ENCODE measurements at regions not wholly inside any gene's neighbourhood (a gene's known extent, or its start where the extent isn't known, plus 50 kb on each side); places are given as distances from the start of the nearest gene placed in this dataset.

GRCh38 chr6:104305206-104305605, 554.5 kb downstream of the HACE1 start:
- ATAC-seq, result no peak
- Histone ChIP-seq H3K36me3 (ENCODE audit: control insufficient read depth, insufficient read depth, low read length) (no peaks in the 10 kb centered on the region), H3K4me3 (no peak overlapping the region), H3K27ac (ENCODE audit: extremely low read depth, low read depth, low read length) (no peak overlapping the region), H3K79me2 (ENCODE audit: control insufficient read depth, insufficient read depth, low read length) (no peaks in the 10 kb centered on the region), H3K9me3 (replicated peaks; ENCODE audit: control insufficient read depth, insufficient read depth, low read depth, low read length) (no peaks in the 10 kb centered on the region; the same call in 1 of the 2 replicates), H3K9ac (ENCODE audit: insufficient read depth in 1 of 2, low read depth in 2 of 2, low read length in 2 of 2) (no peak overlapping the region), H3K4me1 (replicated peaks in 1 of 2; ENCODE audit: control insufficient read depth in 2 of 2, insufficient read depth in 2 of 2, low read length in 2 of 2) (no peaks in the 10 kb centered on the region), H3K27me3 (ENCODE audit: control insufficient read depth in 2 of 2, insufficient read depth in 2 of 2, low read length in 2 of 2) (no peaks in the 10 kb centered on the region), H3K4me2 (ENCODE audit: insufficient read depth, low read length) (no peak overlapping the region), H3K9me1 (ENCODE audit: control insufficient read depth, insufficient read depth, low read length) (no peaks in the 10 kb centered on the region), H2AFZ (ENCODE audit: low read depth, low read length) (no peak overlapping the region), H4K20me1 (replicated peaks; ENCODE audit: control insufficient read depth, insufficient read depth, low read length) (no peaks in the 10 kb centered on the region)
- intact Hi-C loops (cut with micrococcal nuclease) (no loop called here), in situ Hi-C loops (cut with MboI) (no loop called here)
- no peak for DNase-seq (ENCODE audit: extremely low read depth in 1 of 4, low spot score in 3 of 4)
- ChIA-PET POLR2A (no interaction called here), CTCF (ENCODE audit: low intra/inter-chr PET ratio) (no interaction called here)
- TF ChIP-seq FOSL1 (tag; conservative IDR thresholded peaks at IDR 0.05) (no peak), WHSC1 (IDR thresholded peaks at IDR 0.05; ENCODE audit: low read length) (no peak), STAT5A (IDR thresholded peaks at IDR 0.05; ENCODE audit: borderline replicate concordance, low read length) (no peak), CREB5 (CRISPR knock-in tag; IDR thresholded peaks at IDR 0.05) (no peak)
- no TSS peak for BruUV-seq (replicated peaks)
- WGBS (ENCODE audit: insufficient coverage, low coverage, missing lambda C conversion rate), result 2% methylated on average over 5 of the region's 5 CpGs
- FAIRE-seq, result no peak

GRCh38 chr6:104301951-104302350, 557.8 kb downstream of the HACE1 start:
- Histone ChIP-seq H3K9ac (ENCODE audit: insufficient read depth in 1 of 2, low read depth in 2 of 2, low read length in 2 of 2) (no peak overlapping the region), H3K4me1 (replicated peaks in 1 of 2; ENCODE audit: control insufficient read depth in 2 of 2, insufficient read depth in 2 of 2, low read length in 2 of 2) (no peaks in the 10 kb centered on the region), H3K9me1 (ENCODE audit: control insufficient read depth, insufficient read depth, low read length) (no peaks in the 10 kb centered on the region), H3K4me2 (ENCODE audit: insufficient read depth, low read length) (no peak overlapping the region), H3K9me3 (replicated peaks; ENCODE audit: control insufficient read depth, insufficient read depth, low read depth, low read length) (no peaks in the 10 kb centered on the region; the same call in 1 of the 2 replicates), H3K27ac (ENCODE audit: extremely low read depth, low read depth, low read length) (no peak overlapping the region), H3K79me2 (ENCODE audit: control insufficient read depth, insufficient read depth, low read length) (no peaks in the 10 kb centered on the region), H3K27me3 (ENCODE audit: control insufficient read depth in 2 of 2, insufficient read depth in 2 of 2, low read length in 2 of 2) (no peaks in the 10 kb centered on the region), H3K4me3 (no peak overlapping the region), H4K20me1 (replicated peaks; ENCODE audit: control insufficient read depth, insufficient read depth, low read length) (no peaks in the 10 kb centered on the region), H3K36me3 (ENCODE audit: control insufficient read depth, insufficient read depth, low read length) (no peaks in the 10 kb centered on the region), H2AFZ (ENCODE audit: low read depth, low read length) (no peak overlapping the region)
- intact Hi-C loops (cut with micrococcal nuclease) (no loop called here), in situ Hi-C loops (cut with MboI) (no loop called here)
- ATAC-seq, result peak; percentile 49; the same call in 2 of the 3 replicates
- TF ChIP-seq PTBP1 (IDR thresholded peaks at IDR 0.05; ENCODE audit: low read depth, low read length) (no peak), NR0B1 (IDR thresholded peaks at IDR 0.05; ENCODE audit: partially characterized antibody) (no peak), ARNT (IDR thresholded peaks at IDR 0.05) (no peak), ZNF57 (CRISPR knock-in tag; IDR thresholded peaks at IDR 0.05) (no peak)
- WGBS (ENCODE audit: insufficient coverage, low coverage, missing lambda C conversion rate), result 1% methylated on average over 10 of the region's 10 CpGs
- peak in 1 of 4 experiments; percentile 8 for DNase-seq (ENCODE audit: extremely low read depth in 1 of 4, low spot score in 3 of 4)
- no TSS peak for BruUV-seq (replicated peaks)
- FAIRE-seq, result no peak
- ChIA-PET POLR2A (no interaction called here), CTCF (ENCODE audit: low intra/inter-chr PET ratio) (no interaction called here)
